SK-N-SH treated with all-trans-retinoic acid at 6 μM for 48 hours (cell line): ENCODE measurements at regions not wholly inside any gene's neighbourhood (a gene's known extent, or its start where the extent isn't known, plus 50 kb on each side); places are given as distances from the start of the nearest gene placed in this dataset.

Experiments
- ATAC-seq: fragments of 200-7000 bp; cut with Tn5 transposase; 3 replicates; pipeline ENCODE4 v1.9.1; 2020; ENCODE audit warnings: mild to moderate bottlenecking, moderate library complexity
- ARNTL ChIP-seq: fragments of 450-650 bp; formaldehyde crosslinking; IDR thresholded peaks from 2 replicates; pipeline ENCODE4 v1.5.0; 2020; ENCODE audit warnings: low read depth, mild to moderate bottlenecking, moderate library complexity, borderline replicate concordance
- BACH2 ChIP-seq: fragments of 250-450 bp; sonication (Bioruptor Pico); IDR thresholded peaks from 2 replicates; pipeline ENCODE4 v1.9.0; 2021; ENCODE audit warnings: mild to moderate bottlenecking, borderline replicate concordance
- CSDC2 ChIP-seq: fragments of 250-450 bp; sonication (Bioruptor Pico); IDR thresholded peaks from 2 replicates; pipeline ENCODE4 v1.5.0; 2020; ENCODE audit warnings: mild to moderate bottlenecking, moderate library complexity
- ESRRG ChIP-seq: fragments of 250-450 bp; sonication (Bioruptor Pico); IDR thresholded peaks from 2 replicates; pipeline ENCODE4 v1.6.1; 2021; ENCODE audit warnings: mild to moderate bottlenecking
- GLIS3 ChIP-seq: fragments of 250-450 bp; sonication (Bioruptor Pico); IDR thresholded peaks from 2 replicates; pipeline ENCODE4 v1.5.0; 2020; ENCODE audit warnings: mild to moderate bottlenecking, moderate library complexity
- ISL1 ChIP-seq: fragments of 250-450 bp; sonication (Bioruptor Pico); IDR thresholded peaks from 2 replicates; pipeline ENCODE4 v2.1.2; 2022; ENCODE audit warnings: mild to moderate bottlenecking, moderate library complexity
- OSR1 ChIP-seq: fragments of 250-450 bp; sonication (Bioruptor Pico); IDR thresholded peaks from 2 replicates; pipeline ENCODE4 v1.8.0; 2022; ENCODE audit warnings: moderate library complexity, mild to moderate bottlenecking, inconsistent platforms
- PPARA ChIP-seq: fragments of 250-450 bp; sonication (Bioruptor Pico); IDR thresholded peaks from 2 replicates; pipeline ENCODE4 v1.5.0; 2020; ENCODE audit warnings: mild to moderate bottlenecking, borderline replicate concordance
- RARB ChIP-seq: fragments of 250-450 bp; sonication (Bioruptor Pico); IDR thresholded peaks from 2 replicates; pipeline ENCODE4 v1.8.0; 2021; ENCODE audit warnings: mild to moderate bottlenecking, moderate library complexity
- SNAI2 ChIP-seq: fragments of 250-450 bp; sonication (Bioruptor Pico); IDR thresholded peaks from 2 replicates; pipeline ENCODE4 v1.5.0; 2020; ENCODE audit warnings: mild to moderate bottlenecking, moderate library complexity
- TCF4 ChIP-seq: fragments of 250-450 bp; sonication (Bioruptor Pico); IDR thresholded peaks from 2 replicates; pipeline ENCODE4 v1.8.0; 2021; ENCODE audit warnings: mild to moderate bottlenecking, moderate library complexity, borderline replicate concordance
- TOX ChIP-seq: fragments of 250-450 bp; sonication (Bioruptor Pico); IDR thresholded peaks from 2 replicates; pipeline ENCODE4 v1.8.0; 2021; ENCODE audit warnings: mild to moderate bottlenecking, moderate library complexity, borderline replicate concordance
- ZC3H10 ChIP-seq: fragments of 250-450 bp; sonication (Bioruptor Pico); IDR thresholded peaks from 2 replicates; pipeline ENCODE4 v1.5.1; 2021; ENCODE audit warnings: mild to moderate bottlenecking, moderate library complexity
- ZFP3 ChIP-seq: fragments of 250-450 bp; sonication (Bioruptor Pico); IDR thresholded peaks from 2 replicates; pipeline ENCODE4 v1.5.0; 2020; ENCODE audit warnings: mild to moderate bottlenecking, moderate library complexity
- ZFP30 ChIP-seq: fragments of 450-650 bp; formaldehyde crosslinking; IDR thresholded peaks from 2 replicates; pipeline ENCODE4 v1.5.0; 2022; ENCODE audit warnings: mild to moderate bottlenecking, moderate library complexity
- ZNF565 ChIP-seq: fragments of 450-650 bp; formaldehyde crosslinking; conservative IDR thresholded peaks from 2 replicates; pipeline ENCODE4 v1.5.0; 2020; ENCODE audit warnings: low read depth, mild to moderate bottlenecking, moderate library complexity
- ZNF70 ChIP-seq: fragments of 450-650 bp; formaldehyde crosslinking; IDR thresholded peaks from 2 replicates; pipeline ENCODE4 v1.5.0; 2020; ENCODE audit warnings: mild to moderate bottlenecking, moderate library complexity
- ZNF8 ChIP-seq: fragments of 450-650 bp; formaldehyde crosslinking; IDR thresholded peaks from 2 replicates; pipeline ENCODE4 v1.5.0; 2020; ENCODE audit warnings: mild to moderate bottlenecking, moderate library complexity
- TF ChIP-seq, protein P1 (sequence below): fragments of 250-450 bp; sonication (Bioruptor Pico); IDR thresholded peaks from 2 replicates; pipeline ENCODE4 v1.5.0; 2020; ENCODE audit warnings: mild to moderate bottlenecking, moderate library complexity
- TF ChIP-seq, protein P2 (sequence below): fragments of 250-450 bp; sonication (Bioruptor Pico); IDR thresholded peaks from 2 replicates; pipeline ENCODE4 v1.5.1; 2021; ENCODE audit warnings: mild to moderate bottlenecking, moderate library complexity
- TF ChIP-seq, protein P3 (sequence below): fragments of 250-450 bp; sonication (Bioruptor Pico); IDR thresholded peaks from 2 replicates; pipeline ENCODE4 v1.5.1; 2020; ENCODE audit warnings: low read depth, mild to moderate bottlenecking, moderate library complexity
- TF ChIP-seq, protein P4 (sequence below): fragments of 250-450 bp; sonication (Bioruptor Pico); IDR thresholded peaks from 2 replicates; pipeline ENCODE4 v1.8.0; 2020; ENCODE audit warnings: mild to moderate bottlenecking, moderate library complexity, borderline replicate concordance

DNA sequence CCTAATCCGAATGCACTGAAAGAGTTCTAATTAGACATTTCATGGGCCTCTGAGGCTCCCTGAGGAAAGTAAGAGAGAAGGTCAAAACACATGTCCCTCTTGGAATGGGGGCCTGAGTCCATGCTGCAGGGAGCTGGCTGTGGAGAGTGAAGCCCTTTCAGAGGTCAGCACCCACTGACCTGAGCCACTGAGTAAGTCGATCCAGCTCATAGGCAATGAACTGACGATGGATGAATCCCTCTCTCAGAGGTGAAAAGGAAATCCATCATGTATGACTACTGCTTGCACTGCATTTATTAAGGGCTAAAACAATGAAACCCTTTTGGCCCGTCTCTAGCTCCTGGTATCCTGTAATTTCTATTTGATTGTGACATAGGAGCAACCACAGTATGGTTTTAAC is 288.9 kb upstream of the VLDLR start:
- no peak for TF ChIP-seq ZC3H10 (CRISPR knock-in tag)
- TF ChIP-seq, protein P1, sequence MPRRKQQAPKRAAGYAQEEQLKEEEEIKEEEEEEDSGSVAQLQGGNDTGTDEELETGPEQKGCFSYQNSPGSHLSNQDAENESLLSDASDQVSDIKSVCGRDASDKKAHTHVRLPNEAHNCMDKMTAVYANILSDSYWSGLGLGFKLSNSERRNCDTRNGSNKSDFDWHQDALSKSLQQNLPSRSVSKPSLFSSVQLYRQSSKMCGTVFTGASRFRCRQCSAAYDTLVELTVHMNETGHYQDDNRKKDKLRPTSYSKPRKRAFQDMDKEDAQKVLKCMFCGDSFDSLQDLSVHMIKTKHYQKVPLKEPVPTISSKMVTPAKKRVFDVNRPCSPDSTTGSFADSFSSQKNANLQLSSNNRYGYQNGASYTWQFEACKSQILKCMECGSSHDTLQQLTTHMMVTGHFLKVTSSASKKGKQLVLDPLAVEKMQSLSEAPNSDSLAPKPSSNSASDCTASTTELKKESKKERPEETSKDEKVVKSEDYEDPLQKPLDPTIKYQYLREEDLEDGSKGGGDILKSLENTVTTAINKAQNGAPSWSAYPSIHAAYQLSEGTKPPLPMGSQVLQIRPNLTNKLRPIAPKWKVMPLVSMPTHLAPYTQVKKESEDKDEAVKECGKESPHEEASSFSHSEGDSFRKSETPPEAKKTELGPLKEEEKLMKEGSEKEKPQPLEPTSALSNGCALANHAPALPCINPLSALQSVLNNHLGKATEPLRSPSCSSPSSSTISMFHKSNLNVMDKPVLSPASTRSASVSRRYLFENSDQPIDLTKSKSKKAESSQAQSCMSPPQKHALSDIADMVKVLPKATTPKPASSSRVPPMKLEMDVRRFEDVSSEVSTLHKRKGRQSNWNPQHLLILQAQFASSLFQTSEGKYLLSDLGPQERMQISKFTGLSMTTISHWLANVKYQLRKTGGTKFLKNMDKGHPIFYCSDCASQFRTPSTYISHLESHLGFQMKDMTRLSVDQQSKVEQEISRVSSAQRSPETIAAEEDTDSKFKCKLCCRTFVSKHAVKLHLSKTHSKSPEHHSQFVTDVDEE (CRISPR knock-in tag): no peak
- ATAC-seq: no peak

DNA sequence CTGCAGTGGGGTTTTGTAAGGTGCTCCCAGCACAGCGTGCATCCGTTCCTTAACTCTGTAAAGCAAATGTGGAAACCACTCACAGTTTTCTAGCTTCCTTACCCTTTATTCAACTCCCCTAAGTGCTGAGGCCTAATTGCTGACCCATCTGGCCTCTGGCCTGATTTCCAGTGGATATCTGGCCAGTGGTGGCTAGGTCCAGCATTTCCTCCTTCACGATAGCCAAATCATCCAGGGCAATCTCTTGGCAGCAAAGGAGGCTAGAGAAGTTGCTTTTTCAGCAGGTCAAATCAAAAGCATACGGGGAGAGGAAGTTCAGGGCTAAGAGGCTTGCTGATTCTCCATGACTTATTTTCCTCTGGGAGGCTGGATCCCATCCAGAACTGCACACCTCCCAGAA is 286.3 kb upstream of the VLDLR start:
- TF ChIP-seq SNAI2 (CRISPR knock-in tag) (no peak), ZNF70 (CRISPR knock-in tag) (peak; percentile 84)
- no peak for ATAC-seq

DNA sequence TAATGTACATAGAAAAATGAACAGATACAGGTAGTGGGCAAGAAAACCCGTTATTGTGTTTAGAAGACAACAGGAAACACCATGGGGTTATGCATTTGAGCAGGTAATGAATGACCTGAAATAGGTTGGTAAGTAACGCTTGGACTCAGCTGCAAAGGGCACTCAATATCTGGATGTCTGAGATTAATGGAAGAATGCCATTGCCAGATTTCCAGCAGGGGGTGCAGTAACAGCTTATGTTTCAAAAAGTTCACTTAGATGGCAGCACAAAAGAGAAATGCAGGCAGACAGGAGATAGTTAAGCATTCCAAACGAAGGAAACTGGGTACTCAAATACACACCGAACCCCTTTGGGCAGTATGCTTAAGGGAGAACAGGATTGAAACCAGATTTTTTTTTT is 285.5 kb upstream of the VLDLR start:
- ATAC-seq: no peak
- no peak for TF ChIP-seq ZC3H10 (CRISPR knock-in tag)
- TF ChIP-seq GLIS3 (CRISPR knock-in tag): no peak
- TF ChIP-seq ISL1 (CRISPR knock-in tag): no peak
- TF ChIP-seq, protein P2, sequence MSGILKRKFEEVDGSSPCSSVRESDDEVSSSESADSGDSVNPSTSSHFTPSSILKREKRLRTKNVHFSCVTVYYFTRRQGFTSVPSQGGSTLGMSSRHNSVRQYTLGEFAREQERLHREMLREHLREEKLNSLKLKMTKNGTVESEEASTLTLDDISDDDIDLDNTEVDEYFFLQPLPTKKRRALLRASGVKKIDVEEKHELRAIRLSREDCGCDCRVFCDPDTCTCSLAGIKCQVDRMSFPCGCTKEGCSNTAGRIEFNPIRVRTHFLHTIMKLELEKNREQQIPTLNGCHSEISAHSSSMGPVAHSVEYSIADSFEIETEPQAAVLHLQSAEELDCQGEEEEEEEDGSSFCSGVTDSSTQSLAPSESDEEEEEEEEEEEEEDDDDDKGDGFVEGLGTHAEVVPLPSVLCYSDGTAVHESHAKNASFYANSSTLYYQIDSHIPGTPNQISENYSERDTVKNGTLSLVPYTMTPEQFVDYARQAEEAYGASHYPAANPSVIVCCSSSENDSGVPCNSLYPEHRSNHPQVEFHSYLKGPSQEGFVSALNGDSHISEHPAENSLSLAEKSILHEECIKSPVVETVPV (CRISPR knock-in tag): no peak
- TF ChIP-seq BACH2: no peak
- TF ChIP-seq ESRRG (CRISPR knock-in tag): no peak
- TF ChIP-seq TOX (CRISPR knock-in tag): no peak
- TF ChIP-seq ZNF70 (CRISPR knock-in tag): no peak
- no peak for TF ChIP-seq ZFP3 (CRISPR knock-in tag)
- no peak for TF ChIP-seq ARNTL (CRISPR knock-in tag)
- TF ChIP-seq CSDC2 (CRISPR knock-in tag): no peak
- no peak for TF ChIP-seq SNAI2 (CRISPR knock-in tag)
- TF ChIP-seq, protein P3, sequence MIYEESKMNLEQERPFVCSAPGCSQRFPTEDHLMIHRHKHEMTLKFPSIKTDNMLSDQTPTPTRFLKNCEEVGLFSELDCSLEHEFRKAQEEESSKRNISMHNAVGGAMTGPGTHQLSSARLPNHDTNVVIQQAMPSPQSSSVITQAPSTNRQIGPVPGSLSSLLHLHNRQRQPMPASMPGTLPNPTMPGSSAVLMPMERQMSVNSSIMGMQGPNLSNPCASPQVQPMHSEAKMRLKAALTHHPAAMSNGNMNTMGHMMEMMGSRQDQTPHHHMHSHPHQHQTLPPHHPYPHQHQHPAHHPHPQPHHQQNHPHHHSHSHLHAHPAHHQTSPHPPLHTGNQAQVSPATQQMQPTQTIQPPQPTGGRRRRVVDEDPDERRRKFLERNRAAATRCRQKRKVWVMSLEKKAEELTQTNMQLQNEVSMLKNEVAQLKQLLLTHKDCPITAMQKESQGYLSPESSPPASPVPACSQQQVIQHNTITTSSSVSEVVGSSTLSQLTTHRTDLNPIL (CRISPR knock-in tag): no peak
- no peak for TF ChIP-seq ZNF8 (CRISPR knock-in tag)
- no peak for TF ChIP-seq TCF4 (CRISPR knock-in tag)
- TF ChIP-seq, all 23 proteins: peak for 0

DNA sequence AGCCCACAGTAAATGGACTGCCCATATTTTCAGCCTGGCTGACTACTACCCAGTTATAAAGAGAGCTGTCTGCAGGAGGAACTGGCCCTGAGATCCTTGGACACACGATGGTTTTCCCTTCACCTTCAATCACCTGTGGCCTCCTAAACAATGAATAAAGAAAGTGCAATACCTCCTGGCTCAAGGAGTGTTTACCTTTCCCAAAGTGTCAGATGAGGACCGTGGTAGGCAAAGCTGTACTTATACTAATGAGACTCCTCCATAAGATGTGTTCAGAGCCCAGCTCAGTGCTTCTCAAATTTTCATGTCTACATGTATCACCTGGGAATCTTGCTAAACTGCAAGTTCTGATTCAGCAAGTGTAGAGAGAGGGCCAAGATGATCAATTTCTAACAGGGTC is 284.5 kb upstream of the VLDLR start:
- TF ChIP-seq ZFP30 (CRISPR knock-in tag): no peak
- TF ChIP-seq RARB (CRISPR knock-in tag): no peak
- no peak for TF ChIP-seq ZFP3 (CRISPR knock-in tag)
- TF ChIP-seq ZNF565 (CRISPR knock-in tag): no peak
- TF ChIP-seq ISL1 (CRISPR knock-in tag): no peak
- no peak for TF ChIP-seq ARNTL (CRISPR knock-in tag)
- TF ChIP-seq ZNF8 (CRISPR knock-in tag): no peak
- ATAC-seq: no peak

DNA sequence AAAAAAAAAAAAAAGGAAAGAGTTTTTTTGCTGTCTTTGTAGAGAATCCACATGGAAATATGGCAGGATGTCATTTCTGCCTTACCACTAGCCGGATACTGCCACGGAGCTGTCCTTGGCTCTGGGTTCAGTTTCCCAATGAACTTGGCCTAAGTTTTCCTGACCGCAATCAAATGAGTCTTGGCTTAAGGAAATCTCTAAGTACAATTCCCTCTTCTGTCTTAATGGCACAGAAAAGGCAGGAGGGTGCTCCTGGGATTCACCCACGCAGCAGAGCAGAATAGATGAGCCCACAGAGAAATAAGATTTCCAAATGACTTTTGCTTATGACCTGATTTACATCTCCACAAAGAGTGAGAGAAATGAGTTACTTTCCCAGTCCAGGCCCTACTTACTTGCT is 284.0 kb upstream of the VLDLR start:
- TF ChIP-seq RARB (CRISPR knock-in tag): no peak
- TF ChIP-seq OSR1 (CRISPR knock-in tag): no peak
- TF ChIP-seq TCF4 (CRISPR knock-in tag): no peak
- TF ChIP-seq SNAI2 (CRISPR knock-in tag): no peak
- TF ChIP-seq PPARA (CRISPR knock-in tag): no peak
- TF ChIP-seq ZFP30 (CRISPR knock-in tag): no peak
- no peak for TF ChIP-seq ZNF8 (CRISPR knock-in tag)
- no peak for TF ChIP-seq ZFP3 (CRISPR knock-in tag)
- TF ChIP-seq ZC3H10 (CRISPR knock-in tag): no peak
- TF ChIP-seq ARNTL (CRISPR knock-in tag): no peak
- TF ChIP-seq, protein P3 (CRISPR knock-in tag): no peak
- TF ChIP-seq, protein P4, sequence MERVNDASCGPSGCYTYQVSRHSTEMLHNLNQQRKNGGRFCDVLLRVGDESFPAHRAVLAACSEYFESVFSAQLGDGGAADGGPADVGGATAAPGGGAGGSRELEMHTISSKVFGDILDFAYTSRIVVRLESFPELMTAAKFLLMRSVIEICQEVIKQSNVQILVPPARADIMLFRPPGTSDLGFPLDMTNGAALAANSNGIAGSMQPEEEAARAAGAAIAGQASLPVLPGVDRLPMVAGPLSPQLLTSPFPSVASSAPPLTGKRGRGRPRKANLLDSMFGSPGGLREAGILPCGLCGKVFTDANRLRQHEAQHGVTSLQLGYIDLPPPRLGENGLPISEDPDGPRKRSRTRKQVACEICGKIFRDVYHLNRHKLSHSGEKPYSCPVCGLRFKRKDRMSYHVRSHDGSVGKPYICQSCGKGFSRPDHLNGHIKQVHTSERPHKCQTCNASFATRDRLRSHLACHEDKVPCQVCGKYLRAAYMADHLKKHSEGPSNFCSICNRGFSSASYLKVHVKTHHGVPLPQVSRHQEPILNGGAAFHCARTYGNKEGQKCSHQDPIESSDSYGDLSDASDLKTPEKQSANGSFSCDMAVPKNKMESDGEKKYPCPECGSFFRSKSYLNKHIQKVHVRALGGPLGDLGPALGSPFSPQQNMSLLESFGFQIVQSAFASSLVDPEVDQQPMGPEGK (CRISPR knock-in tag): no peak
- TF ChIP-seq, protein P1 (CRISPR knock-in tag): no peak
- no peak for TF ChIP-seq GLIS3 (CRISPR knock-in tag)
- no peak for TF ChIP-seq BACH2
- TF ChIP-seq ZNF70 (CRISPR knock-in tag): no peak
- TF ChIP-seq, all 23 proteins: peak for 0
- ATAC-seq: no peak
